NCI-H1092 (cell line): ENCODE measurements at regions not wholly inside any gene's neighbourhood (a gene's known extent, or its start where the extent isn't known, plus 50 kb on each side); places are given as distances from the start of the nearest gene placed in this dataset.
A peak's percentile ranks its signal among the peaks of the same experiment; 100 is the strongest.

ENCODE experiments used
- DNase-seq: peaks from one replicate; lab custom pipeline; 2025; lab: John Stamatoyannopoulos, UW

DNA sequence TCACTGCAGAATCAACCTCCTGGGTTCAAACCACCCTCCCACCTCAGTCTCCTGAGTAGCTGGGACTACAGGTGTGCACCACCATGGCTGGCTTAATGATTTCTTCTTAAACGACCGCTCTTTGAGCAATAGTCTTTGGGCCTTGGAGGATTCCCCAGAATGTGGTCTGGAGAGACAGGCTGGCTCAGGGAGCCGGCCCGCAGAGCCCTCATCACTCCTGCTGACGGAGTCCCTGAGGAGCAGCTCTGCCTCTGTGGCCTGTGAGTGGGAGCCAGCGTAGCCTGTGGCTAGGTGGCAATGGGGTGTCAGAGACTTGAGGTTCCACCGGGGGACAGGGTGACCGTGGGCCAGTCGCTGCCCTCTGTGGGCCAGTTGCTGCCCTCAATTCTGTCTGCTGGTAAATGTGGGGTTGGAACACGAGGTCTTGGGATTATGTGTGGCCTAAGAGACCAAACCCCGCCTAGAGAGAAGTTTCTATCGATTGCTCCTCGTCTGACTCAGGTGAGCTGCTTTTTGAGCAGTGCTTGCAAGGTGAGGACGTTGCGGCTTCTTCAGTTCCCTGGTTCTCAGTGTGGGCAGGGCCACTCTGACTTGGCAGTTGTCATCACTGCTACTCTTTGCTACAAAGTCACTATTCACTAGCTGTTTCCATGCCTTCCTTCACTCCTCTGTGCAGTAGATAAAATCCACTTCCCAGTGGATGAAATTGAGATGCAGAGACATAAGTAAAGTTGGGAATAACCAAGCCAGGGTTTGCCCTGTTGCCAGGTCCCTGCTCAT is 124.8 kb upstream of the NECTIN1 start:
- no peak for DNase-seq

DNA sequence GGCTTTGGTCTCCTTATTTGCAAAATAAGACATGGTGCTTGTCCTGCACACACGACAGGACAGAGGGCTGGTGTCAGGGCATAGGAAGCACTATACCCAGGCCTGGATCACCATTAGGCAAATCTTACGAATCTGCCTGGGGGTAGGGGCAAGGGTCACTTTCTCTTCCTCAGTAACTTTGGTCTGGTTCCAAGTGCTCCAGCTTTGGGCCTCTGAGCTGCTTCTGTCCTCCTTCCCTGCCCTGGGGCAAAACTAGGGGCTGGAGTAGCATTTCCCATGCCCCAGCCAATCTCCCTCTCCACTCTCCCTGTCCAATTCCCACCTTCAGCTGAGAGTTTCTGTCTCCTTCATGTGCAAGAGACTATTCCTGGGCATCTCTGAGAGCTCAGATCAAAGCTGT is 123.7 kb upstream of the NECTIN1 start:
- no peak for DNase-seq

DNA sequence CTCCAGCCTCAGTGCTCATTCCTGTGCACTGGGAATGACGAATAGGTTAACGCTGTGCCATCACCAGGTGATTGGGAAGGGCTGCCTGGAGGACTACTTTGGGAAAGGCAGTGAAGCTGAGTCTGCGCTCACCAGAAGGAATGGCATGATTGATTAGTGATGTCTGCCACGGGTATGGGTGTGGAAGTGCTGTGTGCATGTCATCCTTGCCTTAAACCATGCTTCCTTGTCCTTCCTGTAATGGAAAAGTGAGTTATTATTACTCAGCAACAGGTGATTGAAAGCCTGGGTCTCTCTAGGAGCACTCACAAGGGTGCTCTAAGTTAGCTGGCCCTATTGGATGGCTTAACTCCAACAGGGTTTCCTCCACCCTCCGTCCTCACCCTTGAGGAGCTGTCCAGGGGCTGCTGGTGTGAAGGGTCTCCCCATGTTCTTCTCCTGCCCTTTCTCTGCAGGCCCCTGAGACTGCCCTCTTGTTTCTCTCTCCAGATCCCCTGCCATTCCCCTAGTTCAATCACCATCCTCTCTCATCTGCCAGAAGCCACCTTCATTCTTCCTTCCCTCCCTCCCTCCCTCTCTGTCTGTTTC is 121.9 kb upstream of the NECTIN1 start:
- DNase-seq: no peak

DNA sequence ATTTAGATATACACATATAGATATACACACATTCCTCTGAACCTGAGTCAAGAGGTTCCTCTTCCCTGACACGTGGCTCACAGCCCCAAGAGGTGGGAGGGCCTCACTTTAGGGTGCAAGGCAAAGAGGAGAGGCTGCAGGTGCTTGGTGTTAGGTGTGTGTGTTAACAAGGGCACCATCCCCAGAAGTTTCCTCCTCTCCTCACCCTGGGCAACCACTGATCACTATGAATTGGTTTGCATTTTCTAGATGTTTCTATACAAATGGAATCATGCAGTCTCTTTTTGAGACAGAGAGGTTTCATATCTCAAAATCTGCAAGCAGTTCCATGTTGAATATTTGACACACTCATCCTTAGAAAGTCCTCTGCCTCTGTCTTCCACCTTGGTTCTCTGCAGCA is 120.9 kb upstream of the NECTIN1 start:
- no peak for DNase-seq

DNA sequence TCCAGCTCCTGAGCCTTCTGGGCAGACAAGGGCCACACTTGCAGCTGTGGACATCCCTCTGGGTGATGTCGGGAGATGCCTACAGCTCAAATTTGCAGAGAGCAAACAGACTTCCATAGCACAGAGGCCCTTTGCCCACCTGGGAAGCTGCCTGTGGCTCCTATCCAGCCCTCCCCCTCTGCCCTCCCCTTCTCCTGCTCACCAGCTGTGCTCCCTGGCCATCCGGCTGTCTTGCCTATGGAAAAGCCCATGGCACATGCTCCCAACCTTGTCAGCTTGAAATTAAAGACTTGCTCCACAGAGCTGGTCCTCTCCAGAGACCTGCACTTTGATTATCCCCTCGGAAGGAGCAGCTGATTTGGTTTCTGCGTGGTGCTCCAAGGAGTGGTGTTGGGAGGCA is 118.9 kb upstream of the NECTIN1 start:
- no peak for DNase-seq

DNA sequence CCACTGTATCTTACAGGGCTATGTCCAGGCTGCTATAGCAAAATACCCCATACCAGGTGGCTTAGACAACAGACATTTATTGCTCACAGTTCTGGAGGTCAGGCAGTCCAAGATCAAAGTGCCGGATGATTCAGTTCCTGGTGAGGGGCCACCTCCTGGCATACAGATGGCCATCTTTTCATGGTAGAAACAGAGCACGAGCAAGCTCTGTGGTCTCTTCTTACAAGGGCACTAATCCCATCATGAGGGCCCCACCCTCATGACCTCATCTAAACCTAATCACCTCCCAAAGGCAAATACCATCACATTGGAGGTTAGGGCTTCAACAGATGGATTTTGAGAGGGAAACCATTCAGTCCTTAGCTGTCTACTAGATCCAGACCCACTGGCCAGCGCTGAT is 117.4 kb upstream of the NECTIN1 start:
- DNase-seq: no peak

DNA sequence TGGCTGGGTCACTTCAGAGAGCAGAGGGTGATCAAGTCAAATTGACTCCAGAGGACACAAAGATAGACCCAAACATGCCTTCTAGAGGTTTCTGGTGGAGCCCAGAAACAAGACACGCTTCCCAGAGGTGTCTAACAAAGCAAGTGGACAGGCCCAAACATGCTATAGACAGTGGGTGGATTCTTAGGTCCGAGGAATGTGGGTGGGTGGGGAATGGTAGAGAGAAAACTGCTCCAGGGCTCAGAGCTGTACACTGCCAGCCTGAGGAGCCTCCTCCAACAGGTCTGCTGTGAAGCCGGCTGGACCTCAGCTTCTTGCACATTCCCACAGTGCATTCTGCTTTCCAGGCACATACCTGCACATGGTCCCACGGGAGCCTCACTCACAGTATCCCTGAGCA is 116.8 kb upstream of the NECTIN1 start:
- DNase-seq: no peak

DNA sequence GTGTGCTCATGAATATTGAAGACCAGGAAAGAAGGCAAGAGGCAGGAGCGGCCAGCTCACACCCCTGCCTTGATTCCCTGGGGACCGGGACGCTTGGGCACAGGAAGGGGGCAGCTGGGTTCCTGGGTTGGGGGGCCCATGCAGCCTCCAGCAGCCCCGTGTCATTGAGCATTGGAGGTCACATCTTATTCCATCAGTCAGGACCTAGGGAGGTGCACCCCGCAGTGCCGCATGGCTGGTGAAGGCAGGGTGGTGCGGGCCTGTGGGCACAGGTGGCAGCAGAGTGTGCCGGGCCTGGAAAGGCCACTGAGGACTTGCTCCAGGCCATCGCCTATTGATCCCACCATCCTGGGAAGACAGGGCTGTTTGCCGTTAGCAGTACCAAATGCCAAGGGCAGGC is 116.3 kb upstream of the NECTIN1 start:
- DNase-seq: no peak

DNA sequence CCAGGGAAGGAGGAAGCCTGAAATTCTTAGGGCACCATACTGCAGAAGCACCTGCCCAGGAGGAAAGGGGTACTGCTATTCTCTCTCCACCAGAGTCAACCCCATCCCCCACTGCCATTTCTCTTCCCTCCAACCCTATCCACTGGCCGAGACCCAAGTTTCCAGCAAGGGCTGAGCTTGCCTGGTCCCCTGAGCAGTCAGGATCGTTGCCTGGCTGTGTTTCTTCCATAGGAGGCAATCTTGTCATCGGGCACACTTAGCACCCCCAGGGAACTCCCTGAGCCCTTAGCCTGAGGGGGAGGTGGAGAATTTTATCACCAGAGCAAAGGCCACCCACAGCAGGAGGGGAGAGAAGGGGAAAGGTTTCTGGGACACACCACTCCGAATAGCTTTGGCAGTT is 115.8 kb upstream of the NECTIN1 start:
- no peak for DNase-seq

DNA sequence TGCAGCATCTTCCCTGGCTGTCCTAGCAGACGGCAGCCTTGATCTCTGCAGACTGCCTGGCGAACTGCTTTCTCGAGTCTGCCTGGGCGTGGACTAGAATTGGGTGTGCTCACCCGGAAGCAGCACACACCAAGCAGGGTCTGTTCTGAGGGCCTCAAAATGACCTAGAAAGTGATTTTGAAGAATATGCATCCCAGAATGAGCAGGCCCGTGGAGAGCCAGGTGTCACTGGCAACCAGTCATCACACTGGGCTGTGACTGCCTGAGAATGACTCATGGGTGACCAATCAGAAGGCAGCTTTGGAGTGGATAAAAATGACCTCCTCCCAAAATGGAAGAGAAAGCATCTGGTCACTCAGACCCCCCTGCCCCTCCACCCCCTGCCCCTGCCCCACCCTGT is 114.9 kb upstream of the NECTIN1 start:
- no peak for DNase-seq

DNA sequence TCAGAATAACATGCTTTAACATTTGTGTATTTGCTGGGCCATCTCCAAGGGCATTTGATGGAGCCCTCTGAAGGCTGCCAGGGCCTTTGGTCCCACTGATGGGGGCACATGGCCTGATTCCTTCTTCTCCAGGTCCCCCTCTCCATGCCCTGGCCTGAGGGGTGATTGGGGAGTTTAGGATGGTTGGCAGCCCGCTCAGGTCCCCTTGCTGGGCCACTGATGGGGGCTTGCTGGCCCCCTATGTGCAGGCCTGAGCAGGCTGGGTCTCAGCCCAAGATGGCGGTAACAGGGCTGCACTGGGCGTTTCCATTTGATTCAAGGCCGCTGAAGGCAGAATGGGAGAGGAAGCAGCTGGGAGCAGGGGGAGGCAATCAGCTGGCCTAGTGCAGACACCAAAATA is 113.7 kb upstream of the NECTIN1 start:
- no peak for DNase-seq

DNA sequence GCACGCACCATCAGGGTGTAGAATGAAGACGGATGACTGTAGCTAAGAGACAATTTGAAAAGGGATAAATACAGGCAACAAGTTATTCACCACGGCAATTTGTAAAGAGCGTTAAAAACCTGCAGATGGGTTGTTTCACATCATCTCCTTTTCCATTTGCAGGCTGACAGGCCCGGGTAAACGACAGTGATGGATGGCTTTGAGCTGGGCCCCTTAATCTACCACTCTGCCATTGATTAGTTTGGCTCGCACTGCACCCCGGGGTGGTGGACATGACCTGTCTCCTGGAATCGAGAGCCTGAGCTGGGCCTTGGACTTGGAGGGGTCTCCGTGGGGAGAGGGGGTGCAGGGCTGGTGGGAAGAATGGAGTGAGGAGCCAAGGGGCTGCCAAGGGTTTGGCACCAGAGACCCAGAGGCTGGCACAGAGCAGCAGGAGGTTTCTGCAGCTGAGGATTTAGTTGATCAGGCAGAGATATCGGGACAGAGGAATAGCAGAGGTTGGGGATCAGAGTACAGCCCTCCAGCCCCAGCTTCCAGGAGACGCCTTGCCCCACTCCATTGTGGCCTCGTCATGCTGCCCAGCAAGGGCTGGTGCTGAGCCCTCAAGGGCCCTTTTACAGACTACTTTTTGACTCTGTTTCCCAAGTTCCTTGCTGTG is 110.6 kb upstream of the NECTIN1 start:
- DNase-seq: no peak

DNA sequence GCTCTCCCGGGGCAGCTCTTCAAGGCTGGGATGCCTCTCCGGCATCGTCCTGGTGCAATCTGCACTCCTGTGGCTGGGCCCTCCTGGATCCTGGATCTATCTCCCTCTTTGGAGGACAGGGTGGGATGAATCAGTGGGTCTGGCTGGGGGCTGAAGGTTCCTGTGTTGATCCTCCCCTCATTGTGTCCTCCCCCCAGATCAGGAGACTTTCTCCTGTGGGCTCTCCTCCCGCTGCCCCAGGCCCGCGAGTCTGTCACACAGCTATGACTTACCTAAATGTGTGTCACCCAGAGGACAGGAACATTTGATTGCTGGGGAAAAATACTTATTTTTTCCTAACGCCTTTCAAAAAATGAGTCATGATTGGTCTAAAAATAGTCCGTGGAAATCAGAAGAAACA is 106.8 kb upstream of the NECTIN1 start:
- no peak for DNase-seq

DNA sequence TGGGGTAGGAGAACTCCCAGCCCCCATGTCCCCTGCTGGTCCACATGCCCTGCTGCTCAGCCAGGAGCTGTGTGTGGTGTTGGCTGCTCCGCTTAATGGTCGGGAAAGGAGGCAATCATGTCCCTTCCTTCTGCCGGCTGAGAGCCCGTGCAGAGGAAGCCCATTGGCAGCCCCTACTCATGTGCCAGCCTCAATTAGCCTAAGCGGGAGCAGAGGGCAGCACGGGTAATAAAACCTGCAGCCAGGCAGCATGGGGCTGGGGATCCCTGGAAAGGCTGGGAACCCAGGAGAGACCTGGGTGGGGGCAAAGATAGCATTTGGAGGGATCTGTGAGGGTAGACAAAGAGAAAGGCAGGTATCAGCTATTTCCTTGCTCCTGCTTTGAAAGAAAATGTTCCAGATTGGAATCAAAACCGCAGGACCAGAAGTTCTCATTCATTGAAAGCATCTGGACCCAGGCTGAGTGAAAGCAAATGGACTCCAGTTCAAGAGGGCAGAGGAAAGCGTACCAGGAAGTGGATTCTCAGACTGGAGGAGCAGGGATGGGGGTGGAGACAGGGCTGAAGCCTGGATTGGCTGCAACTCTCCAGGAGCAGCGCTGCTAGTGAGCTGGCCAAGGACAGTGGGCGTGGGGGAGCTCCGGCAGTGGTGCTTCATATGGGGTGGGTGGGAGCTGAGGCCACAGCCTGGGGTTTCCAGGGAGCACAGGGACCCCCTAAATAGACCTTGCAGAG is 103.4 kb upstream of the NECTIN1 start:
- peak; percentile 82 for DNase-seq

DNA sequence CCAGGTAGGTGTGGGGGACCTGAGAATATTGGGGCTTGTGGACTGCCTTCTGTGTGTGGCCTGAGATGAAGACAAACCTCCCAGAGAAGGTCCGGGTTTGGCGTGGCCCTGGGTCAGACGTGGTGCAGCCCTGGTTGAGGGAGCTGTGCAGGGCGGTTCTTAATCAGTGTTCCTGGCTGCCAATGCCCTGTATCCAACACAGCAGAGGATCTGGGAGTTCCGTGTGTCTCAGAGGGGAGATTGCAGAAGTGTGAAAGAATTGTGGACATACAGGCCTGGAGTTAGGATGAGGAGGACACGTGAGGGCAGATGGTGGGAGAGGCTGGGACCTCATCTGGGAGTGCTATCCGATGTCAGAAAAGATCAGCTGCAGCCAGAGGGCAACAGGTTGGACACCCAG is 102.0 kb upstream of the NECTIN1 start:
- no peak for DNase-seq

DNA sequence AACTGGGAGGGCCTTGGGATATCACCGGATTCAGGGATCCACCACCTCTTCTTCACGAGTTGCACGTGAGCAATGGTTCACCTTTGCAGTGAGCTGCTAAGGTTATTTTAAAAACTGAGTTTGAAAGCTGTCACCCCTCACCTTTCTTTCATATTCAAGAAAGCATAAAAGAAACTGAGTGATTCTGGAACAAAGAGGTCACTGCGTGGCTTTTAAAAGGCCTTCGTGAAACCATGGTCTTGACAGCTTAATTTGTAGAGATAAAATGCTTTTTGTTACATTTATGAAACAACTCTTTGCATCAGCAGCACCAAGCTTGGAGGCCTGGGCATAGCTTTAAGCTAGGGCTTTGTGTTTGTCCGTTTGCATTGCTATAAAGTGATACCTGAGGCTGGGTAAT is 101.4 kb upstream of the NECTIN1 start:
- DNase-seq: no peak

DNA sequence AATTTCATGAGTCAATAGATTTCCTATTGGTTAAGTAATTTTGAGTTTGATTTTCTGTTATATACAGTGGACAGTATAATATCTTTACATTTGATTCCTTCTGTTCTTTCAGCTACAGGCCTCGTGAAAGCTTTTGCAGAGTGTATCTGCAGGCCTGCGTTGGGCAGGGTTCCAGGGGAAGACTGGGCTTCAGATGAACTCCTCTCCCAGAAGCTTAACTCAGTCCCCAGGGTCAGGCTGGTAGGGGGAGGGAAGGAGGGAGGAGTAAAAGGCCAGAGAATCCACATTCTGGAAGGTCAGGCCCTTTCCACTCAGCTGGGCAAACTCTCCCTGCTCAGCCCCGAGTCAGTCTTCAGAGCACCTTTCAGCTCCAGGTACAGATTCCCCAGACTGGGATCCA is 100.4 kb upstream of the NECTIN1 start:
- DNase-seq: no peak

DNA sequence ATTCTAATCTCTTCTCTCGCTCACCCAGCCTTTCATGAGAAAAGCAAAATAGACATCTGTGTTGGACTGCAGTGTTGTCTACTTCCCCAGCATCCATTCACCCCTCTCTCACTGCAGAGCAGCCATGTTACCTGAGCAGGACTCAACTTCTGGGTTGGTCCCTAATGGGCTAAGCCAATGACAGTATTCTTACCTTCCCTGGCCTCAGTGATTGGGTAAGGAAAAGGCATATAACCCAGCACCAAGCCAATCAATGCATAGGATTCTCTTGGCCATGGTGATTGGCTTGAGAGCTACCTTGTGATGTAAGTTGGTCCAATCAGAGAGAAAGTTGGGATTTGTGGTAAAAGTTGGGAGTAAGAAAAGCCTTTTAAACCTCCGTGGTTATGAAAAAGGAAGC is 99.8 kb upstream of the NECTIN1 start:
- no peak for DNase-seq

DNA sequence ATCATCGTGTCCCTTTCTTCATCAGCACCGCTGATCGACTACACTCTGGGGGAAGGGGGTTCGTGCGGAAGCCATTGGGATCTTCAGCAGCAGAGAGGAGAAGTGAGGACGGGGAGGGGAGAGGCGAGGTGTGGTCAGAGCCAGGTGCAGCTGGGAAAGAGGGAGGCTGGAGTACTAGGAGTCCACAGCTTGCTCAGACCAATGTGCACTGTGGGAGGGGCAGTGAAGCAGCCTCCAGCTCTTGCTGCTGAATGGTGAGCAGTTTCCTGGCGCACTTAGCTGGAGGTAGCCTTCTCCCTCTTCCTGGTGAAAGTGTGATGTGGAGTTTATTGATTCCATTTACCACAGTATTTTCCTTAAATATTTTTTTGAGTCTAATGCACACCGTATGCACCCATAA is 99.0 kb upstream of the NECTIN1 start:
- no peak for DNase-seq

DNA sequence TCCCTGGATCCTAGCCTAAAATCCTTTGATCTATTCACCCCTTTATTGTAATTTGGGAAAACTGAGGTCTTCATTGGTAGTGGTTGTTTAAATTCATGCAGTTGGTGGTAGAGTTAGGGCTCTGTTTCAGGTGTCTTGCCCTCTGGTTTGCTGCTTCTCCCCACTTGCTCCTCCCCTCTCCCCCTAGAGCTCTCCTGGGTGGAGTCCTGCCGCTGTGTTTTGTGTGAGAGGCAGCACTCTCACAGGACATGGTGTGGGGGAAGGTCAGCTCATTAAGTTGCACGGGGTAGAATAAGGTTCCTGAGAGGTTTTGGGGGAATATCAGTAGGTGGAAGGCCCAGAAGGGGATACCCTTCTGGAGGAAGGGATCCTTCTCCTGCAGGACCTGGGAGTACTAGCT is 98.1 kb upstream of the NECTIN1 start:
- no peak for DNase-seq

DNA sequence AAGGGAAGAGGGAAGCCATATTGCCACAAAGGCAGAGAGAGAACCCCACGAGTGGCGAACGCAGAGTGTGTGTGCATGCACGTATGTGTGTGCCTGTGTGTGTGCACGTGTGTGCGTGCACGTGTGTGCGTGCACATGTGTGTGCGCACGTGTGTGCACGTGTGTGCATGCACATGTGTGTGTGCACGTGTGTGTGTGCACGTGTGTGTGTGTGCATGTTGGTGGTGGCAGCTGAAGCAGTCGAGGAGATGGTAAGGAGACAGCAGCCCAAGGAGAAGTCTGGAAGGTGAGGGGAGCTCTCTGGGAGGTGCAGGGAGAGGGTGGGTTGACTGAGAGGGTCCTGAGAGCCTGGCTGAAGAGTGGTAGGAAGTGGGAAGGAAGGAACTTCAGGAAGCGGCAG is 94.1 kb upstream of the NECTIN1 start:
- DNase-seq: no peak

DNA sequence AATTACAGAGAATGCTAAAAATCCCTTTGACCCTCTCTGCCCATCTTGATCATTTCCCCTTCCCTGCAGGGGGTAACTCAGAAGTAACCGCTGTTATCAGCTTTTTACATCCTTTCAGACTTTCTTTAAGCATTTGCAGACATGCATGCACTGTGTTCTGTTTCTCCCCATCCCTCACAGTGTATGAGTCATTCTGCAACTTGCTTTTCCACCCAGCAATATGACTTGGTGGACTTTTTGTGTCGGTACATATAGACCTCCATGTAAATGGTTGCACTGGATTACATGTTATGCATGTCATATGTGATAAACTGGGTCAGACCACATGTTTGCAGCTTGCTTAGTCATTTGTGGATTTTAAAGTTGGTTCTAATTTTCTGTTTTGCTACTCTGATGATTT is 87.7 kb upstream of the NECTIN1 start:
- DNase-seq: no peak

DNA sequence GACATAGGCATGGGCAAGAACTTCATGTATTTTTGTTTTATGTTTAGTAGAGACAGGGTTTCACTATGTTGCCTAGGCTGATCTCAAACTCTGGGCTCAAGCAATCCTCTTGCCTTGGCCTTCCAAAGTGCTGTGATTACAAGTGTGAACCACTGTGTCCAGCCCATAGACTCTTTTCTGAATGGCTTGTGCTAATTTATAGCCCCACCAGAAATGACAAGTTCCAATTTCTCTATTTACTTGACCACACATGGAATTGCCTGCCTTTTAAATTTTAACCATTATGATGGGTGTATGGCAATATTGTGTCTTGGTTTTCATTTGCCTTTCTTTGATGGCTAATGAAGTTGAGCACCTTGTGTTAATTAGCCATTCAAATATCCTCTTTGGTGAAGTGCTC is 85.8 kb upstream of the NECTIN1 start:
- DNase-seq: no peak
